ENCODE measurements at regions not wholly inside any gene's neighbourhood (a gene's known extent, or its start where the extent isn't known, plus 50 kb on each side); places are given as distances from the start of the nearest gene placed in this dataset.

DNA sequence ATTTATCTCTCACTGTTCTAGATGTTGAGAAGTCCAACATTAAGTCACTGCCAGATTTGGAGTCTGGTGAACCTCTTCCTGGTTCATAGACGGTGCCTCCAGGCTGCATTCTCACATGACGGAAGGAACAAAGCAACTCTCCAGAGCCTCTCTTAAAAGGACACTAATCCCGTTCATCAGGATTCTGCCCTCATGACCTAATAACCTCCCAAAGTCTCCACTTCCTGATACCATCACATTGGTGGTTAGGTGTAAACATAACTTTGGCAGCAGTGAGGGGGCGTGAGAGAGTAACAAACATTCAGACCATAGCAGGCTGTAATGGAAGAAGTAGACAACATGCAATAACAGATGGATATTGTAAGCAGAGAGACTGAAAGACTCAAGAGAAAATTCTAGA lies 388.6 kb downstream of the PDHA2 start:
- TF ChIP-seq ESRRG (CRISPR knock-in tag; IDR thresholded peaks at IDR 0.05): no peak
- TF ChIP-seq TOX (CRISPR knock-in tag; IDR thresholded peaks at IDR 0.05; ENCODE audit: borderline replicate concordance): no peak
- TF ChIP-seq CREB5 (CRISPR knock-in tag; IDR thresholded peaks at IDR 0.05; ENCODE audit: low read depth): no peak
- no peak for TF ChIP-seq ZNF70 (CRISPR knock-in tag; IDR thresholded peaks at IDR 0.05)
- TF ChIP-seq PATZ1 (CRISPR knock-in tag; IDR thresholded peaks at IDR 0.05; ENCODE audit: borderline replicate concordance): no peak
